GM19468 (cell line): ENCODE measurements at regions not wholly inside any gene's neighbourhood (a gene's known extent, or its start where the extent isn't known, plus 50 kb on each side); places are given as distances from the start of the nearest gene placed in this dataset.

Source experiments
- ATAC-seq: cut with Tn5 transposase; IDR thresholded peaks from one replicate; pipeline ENCODE4 v1.9.1; 2021; ENCODE audit warnings: mild to moderate bottlenecking, moderate library complexity, moderate number of reproducible peaks; ENCODE audit not compliant: unreplicated experiment; ENCODE audit errors: extremely low read depth

DNA sequence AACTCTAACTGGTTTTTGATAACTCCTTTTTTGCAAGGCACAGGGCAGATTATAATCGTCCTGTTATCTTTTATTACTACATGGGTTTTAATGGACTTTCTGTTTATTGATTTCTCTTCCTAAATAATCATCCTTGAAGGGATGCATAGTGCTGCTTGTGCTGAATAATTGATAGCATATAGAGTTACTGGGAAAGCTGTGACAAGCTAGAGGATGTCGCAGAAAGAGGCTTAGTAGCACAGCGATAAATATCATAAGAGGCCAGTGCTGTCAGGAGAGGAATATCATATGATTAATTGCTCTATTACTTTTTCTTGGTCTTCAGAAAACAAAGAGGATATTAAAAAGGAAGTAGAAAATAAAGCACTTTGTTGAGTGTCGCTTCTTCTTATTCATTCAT is 1007.1 kb upstream of the ACO1 start:
- no peak for ATAC-seq

DNA sequence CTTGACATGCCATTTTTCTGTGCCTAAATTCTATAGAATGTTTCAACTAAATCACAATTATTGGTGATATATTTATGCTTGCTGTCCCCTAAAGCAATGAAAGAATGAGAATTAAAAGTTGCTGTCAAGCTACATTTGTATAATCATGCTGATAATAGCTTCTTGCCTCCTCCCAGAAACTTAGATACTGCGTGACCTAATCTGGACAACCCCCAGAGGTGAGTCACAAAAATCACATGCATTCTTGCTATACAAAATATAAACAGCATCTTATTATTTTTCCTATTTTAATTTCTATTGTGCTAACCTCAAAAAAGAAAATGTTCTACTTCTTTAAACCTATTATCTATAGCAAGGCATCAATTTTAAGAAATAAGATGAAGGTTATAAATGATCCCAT is 995.8 kb upstream of the ACO1 start:
- no peak for ATAC-seq

DNA sequence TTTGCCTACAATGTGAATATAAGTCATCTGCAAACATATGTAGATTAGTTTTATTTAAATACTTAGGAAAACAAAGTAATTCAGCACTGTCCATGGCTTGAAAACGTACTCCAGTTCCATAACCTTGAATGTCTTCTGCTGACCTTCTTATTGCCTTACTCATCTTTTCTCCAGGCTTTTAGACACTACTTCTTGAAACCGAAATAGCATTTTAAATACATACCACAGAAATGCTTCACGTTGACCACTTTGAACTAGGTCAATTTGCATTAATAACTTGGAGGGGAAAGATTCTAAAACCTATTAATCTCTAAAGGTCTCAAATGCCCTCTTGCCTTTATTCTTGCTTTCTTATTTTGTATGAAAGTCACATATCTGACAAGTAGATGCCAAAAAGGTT is 995.4 kb upstream of the ACO1 start:
- ATAC-seq, result no peak

DNA sequence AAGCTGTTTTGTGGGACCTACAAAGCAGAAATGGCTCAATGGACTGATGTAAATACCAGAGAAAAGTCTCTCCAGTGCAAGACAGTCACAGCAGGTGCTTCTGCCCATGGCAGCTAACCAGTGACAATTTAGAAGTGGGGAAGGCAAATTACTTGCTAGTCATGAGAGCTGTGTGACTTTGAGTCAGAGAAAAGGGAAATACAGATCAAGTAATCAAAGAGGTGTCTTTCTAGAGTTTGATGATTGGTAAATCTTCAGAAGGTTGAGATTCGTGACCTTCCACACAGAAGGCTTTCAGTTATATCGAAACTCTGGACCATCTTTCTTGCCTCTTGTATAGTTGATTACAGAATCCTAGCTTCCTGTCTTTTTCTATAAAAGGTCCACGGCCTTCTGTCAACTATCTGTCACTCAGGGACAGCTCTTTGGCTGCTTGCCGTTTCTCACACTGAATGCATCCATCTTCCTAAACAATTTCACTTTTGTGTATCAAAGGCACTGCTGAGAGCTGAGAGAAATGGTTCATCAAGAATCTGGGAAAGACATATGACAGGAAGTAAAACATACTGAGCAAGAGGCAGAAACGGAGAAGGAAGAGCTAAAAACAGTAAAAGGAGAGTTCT is 993.9 kb upstream of the ACO1 start:
- ATAC-seq, result peak; percentile 18

DNA sequence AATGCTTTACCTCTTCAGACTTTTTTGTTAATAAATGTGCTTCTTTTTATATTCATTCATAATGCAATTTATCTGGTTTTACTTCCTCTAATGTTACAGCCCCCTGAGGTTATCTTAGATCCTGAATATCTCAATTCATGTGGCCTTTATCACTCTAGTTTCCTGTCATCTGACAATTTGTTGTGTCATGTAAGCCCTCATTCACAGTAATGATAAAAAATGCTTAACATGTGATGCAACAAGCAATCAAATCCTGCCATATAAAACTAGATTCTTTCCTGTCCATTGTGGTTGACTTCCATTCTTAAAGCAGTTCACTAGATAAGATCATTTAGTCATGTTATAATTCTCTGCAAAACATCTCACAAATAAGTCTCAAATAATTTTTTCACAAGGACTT is 991.2 kb upstream of the ACO1 start:
- no peak for ATAC-seq

DNA sequence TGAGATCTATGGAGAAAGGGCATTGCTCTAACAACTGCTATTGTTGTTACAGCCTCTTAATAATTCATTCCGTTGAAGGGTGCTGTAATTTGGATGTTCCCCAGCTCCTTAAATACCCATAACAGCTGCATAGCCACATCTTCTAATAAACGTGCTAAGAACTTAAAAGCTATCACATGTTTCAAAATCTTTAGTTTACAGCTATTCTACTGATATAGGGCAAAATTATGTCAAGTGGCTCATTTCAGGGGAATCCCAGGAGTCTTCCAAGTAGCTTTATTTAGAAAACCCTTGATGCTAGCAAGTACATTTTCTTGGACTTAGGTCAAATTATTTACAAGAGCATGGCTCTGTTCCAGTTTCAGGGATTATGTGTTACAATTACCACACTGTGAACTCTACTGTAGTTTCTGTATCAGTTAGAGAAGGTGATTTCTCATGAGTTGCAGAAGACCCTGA is 990.4 kb upstream of the ACO1 start:
- peak; percentile 68 for ATAC-seq

DNA sequence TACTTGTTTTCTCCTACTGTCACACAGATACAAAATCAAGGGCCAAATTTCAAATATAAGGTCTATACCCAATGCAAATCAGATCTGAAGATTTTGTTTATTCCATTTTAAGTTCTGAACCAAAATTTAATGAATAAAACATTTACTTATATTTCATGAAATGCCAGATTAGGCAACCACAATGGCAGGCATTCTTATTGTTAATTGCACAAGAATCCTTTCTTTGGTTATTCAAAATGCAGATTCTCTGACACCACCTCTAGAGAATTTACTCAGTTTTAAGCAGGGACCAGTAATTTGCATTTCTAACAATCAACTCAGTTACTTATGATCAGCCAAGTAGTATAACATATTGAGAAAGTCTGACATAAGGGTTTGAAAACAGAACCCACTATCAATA is 972.4 kb upstream of the ACO1 start:
- ATAC-seq, result no peak

DNA sequence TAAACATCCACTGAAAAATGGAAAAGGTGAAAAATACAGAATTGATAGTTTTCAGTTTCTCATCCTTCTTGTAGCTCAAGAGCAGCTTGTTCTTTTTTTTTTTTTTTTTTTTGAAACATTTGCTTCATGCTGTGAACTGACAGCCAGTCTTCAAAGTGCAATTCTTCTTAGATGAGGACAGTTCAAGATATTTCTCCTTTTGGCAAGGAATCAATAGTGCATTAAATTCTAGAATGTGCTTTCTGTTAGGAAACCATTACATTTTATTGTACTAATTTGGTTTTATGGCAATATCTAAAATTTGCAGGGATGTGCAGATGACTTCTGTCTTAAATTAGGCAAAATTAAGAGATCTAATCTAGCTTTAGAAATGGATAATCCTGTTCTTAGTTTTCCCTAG is 969.3 kb upstream of the ACO1 start:
- ATAC-seq, result no peak

DNA sequence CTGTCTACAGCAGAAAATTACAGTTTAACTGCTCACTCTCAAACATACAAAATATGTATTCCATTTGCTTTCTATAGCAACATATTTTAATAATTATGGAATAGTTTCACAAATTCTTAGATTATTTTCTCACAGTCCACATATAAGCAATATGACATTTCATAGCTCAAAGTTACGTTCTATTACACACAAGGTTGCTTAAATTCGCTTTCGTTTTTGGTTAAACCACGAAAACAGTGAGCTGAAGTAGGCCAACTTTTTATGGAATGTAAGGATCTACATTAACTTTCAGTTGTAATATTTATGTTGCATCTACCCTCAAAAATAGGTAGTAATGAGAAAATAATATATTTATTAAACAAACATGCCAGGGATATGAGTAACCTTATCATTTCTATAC is 966.0 kb upstream of the ACO1 start:
- no peak for ATAC-seq

DNA sequence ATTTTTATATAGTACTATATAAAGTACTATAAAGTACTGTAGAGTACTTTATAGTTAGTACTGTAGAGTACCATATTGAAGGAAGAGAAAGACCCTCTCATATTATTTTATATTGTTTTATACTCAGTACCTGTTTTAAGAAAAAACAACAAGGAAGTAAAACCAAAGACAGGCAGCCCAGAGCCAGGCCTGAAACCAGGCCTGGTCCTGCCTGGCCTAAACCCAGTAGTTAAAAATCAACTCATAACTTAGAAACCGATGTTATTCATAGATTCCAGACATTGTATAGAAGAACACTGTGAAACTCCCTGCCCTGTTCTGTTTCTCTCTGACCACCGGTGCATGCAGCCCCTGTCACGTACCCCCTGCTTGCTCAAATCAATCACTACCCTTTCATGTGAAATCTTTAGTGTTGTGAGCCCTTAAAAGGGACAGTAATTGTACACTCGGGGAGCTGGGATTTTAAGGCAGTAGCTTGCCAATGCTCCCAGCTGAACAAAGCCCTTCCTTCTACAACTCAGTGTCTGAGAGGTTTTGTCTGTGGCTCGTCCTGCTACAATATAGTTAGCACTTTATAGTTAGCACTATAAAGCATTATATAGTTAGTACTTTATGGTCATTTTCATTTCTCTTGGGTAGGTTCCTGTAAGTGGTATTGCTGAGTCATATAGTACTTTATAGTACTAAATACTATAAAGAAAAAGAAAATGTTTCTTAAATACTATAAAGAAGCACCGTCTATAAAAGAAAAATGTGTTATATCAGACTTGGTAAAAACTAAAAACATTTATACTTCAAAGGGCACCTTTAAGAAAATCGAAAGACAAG is 940.6 kb upstream of the ACO1 start:
- ATAC-seq, result peak; percentile 46

DNA sequence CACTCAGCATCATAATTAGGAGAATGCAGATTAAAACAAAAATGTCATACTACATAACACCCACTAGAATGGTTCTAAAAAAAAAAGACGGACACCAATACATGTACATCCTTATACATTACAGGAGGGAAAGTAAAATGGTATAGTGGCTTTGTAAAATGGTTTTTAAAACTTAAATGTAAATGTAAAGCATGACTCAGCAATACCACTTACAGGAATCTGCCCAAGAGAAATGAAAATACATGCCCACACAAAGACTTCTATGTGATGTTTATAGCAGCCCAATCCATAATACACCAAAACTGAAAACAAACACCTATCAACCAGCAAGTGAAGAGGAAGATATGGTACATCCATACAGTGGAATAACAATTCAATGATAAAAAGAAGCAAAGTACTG is 939.1 kb upstream of the ACO1 start:
- no peak for ATAC-seq

DNA sequence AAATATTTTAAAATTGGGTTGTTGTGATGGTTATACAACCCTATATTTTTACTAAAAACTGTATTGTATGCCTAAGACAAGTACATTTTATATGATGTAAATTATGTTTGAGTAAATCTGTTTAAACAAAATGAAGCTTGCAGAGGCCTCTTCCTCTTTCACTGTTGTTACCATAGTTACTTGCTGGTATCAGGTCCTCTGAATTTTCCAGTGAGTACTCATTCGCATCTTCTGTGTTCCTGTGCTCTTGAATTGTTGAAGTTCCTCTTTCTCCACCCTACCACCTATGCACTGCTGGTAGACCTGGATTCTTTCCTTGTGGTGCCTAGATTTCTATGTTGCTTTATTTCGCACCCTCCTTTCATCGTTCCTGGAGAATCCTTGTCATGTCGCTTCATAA is 938.5 kb upstream of the ACO1 start:
- ATAC-seq, result peak; percentile 80

DNA sequence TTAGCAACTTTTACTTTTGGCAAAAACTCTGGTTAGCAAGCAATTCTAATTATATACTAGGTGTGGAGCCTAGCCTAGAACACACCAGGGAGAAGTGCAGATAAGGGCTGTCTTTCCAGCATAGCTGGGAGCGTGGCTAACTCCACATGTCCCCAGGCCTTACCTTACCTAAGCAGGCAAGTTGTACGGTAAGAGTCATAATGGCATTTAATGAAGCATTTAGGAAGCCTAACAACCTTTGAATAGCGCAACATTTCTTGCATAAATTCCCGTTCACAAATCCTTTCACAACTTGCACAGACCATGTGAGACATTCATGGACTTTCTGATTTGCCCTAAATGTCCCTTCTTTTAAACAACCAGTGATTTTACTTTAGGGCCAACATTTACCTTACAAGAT is 917.4 kb upstream of the ACO1 start:
- ATAC-seq, result no peak

DNA sequence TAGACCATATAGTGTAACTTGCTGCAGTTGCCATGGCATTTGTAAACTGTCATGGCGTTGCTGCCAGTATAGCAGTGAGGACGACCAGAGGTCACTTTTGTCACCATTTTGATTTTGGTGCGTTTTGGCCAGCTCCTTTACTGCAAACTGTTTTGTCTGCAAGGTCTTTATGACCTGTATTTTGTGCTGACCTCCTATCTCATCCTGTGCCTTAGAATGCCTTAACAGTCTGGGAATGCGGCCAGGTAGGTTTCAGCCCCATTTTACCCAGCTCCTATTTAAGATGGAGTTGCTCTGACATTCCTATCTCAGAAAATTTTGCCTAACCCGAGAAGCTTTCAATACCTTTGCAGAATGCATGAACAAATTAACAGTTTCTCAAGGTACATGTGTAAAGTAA is 914.4 kb upstream of the ACO1 start:
- ATAC-seq, result no peak

DNA sequence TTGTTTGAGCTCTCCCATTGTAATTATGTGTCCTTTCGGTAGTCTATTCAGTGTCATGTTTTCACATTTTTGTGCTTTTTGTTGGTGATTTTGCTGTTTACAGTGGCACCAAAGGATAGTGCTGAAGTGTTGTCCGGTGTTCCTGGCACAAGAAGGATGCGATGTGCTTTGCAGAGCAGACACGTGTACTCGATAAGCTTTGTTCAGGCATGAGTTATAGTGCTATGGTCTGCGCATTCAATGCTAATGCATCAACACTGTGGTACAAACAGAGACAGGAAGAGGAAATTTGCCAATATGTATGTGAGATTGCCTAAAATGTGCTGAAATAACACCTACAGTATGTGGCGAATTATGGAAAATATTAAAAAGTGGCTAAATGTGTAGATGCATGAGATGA is 913.4 kb upstream of the ACO1 start:
- ATAC-seq, result no peak

DNA sequence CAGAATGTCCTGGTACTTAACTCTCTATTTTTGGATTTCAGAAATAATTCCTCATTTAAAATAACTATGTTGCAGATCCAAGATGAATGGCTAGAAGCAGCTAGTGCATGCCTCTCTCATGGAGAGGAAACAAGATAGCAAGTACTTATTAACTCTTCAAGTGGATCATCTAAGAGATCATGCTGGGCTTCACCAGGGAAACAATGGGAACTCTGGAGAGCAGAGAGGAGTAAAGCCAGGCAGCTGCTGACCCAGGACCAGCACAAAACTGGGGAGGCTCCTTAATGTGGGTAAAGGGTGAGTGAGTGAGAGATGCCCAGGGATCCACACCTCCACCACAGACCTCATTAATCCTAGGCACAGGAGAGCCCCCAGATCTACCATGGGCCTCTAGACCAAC is 897.8 kb upstream of the ACO1 start:
- ATAC-seq, result no peak

DNA sequence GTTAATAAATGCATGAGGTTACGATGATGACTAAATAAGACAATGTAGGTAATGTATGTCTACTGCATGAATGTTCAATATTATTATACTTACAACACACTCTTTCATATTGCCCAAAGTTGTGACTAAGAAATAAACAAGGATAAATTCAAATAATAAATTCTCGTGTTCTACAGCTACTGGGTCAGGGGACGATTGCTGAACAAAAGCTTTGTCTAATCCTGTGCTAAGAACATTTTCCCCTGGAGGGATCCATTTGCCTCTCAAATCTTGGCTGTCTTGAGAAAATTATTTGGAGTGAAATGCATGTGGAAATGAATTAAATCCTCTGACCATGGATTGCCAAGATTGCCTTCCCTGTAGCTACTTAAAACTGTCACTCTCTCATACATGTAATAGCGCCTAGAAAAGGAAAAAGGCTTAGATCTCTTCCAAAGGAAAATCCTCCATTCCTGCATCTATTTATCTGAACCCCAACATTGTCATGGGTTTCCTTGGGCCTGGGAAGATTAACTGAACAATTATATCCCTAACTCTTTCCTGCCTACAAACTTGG is 893.8 kb upstream of the ACO1 start:
- no peak for ATAC-seq

DNA sequence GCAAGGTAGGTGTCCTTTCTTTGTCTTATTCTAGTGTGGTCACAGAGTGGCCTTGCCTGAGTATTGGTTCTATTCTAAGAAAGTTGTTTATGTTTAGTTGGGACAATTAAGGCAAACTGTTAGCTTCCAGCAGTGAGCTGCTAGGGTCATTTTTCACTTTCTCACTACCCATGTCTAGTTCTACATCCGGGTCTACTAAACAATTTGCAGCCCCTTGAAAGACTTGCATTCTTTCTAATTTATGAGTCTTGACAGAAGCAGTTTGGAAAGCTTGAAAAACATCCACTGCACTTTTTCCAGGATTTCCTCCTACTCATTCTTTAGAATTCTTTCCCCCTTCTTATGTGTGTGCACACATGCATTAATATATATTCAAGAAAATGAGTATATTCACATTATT is 892.2 kb upstream of the ACO1 start:
- no peak for ATAC-seq

DNA sequence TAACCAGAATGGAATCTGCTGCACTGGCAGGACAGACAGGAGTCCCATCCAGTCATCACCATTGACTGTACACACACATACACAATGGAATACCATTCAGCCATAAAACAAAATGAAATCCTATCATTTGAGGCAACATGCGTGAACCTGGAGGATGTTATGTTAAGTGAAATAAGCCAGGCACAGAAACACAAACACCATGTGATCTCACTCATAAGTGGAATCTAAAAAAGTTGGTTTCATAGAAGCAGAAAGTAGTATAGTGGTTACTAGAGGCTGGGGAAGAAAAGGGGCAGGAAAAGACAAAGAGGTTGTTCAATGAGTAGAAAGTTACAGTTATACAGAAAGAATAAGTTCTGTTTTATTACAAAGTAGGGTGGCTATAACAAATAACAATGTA is 884.0 kb upstream of the ACO1 start:
- ATAC-seq, result no peak

DNA sequence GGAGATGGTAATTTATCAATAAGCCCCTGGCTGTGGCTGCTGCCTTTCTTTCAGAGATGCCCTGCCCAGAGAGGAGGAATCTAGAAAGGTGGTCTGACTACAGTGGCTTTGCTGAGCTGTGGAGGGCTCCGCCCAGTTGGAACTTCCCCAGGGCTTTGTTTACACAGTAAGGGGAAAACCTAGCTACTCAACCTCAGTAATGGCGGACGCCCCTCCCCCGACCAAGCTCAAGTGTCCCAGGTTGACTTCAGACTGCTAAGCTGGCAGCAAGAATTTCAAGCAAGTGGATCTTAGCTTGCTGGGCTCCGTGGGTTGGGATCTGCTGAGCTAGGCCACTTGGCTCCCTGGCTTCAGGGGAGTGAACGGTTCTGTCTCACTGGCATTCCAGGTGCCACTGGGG is 865.4 kb upstream of the ACO1 start:
- peak; percentile 34 for ATAC-seq

DNA sequence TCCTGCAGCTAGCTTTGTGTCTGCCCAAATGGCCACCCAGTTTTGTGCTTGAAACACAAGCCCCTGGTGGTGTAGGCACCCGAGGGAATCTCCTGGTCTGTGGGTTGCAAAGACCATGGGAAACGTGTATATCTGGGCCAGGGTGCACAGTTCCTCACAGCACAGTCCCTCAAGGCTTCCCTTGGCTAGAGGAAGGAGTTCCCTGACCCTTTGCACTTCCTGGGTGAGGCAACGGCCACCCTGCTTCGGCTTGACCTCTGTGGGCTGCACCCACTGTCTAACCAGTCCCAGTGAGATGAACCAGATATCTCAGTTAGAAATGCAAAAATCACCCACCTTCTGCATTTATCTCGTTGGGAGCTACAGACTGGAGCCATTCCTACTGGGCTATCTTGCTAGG is 865.0 kb upstream of the ACO1 start:
- no peak for ATAC-seq

DNA sequence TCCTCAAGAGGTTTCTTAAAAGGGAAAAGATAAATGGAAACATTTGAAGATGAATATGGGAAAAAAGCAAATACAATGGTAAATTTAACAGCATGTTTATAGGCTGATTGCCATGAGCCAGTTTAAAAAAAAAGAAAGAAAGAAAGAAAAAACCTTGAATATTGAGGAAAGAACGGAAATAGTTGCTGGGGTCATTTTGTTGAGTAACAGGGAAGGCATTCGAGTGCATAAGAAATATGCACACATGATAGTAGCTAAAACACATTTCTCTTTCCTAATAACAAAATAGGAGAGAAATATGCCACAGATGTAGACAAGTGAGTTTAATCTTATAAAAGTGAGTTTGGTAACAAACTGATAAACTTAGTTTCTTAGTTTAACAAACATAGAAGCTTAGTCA is 864.6 kb upstream of the ACO1 start:
- no peak for ATAC-seq
